ENCODE measurements at regions not wholly inside any gene's neighbourhood (a gene's known extent, or its start where the extent isn't known, plus 50 kb on each side); places are given as distances from the start of the nearest gene placed in this dataset.

DNA sequence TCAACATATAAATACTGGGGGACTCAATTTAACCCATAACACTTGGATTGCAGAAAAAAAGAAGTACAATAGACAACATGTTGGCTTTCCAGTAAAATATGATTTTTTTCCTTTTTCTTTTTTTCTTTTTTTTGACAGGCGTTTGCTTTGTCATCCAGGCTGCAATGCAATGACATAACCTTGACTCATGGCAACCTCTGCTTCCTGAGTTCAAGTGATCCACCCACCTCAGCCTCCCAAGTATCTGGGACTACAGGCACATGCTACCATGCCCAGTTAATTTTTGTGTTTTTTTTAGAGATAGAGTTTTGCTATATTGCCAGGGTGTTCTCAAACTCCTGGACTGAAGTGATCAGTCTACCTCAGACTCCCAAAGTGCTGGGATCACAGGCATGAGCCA is 1512.0 kb upstream of the PRMT6 start:
- TF ChIP-seq, protein P1, sequence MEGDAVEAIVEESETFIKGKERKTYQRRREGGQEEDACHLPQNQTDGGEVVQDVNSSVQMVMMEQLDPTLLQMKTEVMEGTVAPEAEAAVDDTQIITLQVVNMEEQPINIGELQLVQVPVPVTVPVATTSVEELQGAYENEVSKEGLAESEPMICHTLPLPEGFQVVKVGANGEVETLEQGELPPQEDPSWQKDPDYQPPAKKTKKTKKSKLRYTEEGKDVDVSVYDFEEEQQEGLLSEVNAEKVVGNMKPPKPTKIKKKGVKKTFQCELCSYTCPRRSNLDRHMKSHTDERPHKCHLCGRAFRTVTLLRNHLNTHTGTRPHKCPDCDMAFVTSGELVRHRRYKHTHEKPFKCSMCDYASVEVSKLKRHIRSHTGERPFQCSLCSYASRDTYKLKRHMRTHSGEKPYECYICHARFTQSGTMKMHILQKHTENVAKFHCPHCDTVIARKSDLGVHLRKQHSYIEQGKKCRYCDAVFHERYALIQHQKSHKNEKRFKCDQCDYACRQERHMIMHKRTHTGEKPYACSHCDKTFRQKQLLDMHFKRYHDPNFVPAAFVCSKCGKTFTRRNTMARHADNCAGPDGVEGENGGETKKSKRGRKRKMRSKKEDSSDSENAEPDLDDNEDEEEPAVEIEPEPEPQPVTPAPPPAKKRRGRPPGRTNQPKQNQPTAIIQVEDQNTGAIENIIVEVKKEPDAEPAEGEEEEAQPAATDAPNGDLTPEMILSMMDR (IDR thresholded peaks at IDR 0.05): no peak
- TF ChIP-seq POLR2A (IDR thresholded peaks at IDR 0.05): no peak
